ENCODE measurements at regions not wholly inside any gene's neighbourhood (a gene's known extent, or its start where the extent isn't known, plus 50 kb on each side); places are given as distances from the start of the nearest gene placed in this dataset.

DNA sequence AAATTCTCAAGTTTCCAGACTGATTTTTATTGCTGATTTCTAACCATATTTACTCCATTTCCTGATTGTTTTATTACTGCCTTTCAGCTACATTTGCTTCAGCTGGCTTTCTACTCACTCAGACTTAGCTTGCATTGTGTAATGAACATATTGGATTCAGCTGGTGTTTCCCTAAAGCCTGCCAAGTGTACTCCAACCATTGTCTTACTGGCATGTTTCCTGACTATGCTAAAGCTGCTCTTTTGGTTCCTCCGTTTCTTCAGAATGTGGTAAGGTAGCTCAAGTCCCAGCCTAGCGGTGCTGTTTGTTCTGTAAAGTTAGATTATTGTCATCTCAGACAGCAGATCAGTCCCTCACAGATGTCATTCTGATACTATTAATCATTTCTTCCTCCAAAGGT, 53.1 kb upstream of the GLRA2 start:
- DNase-seq: no peak

DNA sequence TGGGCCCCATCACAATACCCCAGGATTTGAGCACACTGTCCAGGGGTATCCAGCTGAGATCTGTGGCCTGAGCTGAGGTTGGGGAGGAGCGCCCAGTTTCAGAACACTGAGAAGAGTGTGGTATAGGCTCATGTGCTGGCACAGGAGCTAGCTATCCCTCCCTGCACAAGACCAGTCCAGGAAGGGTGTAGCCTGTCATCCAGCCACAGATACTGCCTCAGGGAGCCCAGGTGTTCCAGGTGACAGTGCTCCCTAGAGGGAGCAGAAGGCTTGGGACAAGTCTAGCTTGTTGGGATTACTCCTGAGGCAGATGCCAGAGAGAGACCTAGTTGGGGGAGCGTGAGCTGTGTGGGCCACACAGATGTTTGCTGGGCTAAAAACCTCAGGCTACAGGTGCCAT, 79.6 kb upstream of the GLRA2 start:
- DNase-seq: no peak

DNA sequence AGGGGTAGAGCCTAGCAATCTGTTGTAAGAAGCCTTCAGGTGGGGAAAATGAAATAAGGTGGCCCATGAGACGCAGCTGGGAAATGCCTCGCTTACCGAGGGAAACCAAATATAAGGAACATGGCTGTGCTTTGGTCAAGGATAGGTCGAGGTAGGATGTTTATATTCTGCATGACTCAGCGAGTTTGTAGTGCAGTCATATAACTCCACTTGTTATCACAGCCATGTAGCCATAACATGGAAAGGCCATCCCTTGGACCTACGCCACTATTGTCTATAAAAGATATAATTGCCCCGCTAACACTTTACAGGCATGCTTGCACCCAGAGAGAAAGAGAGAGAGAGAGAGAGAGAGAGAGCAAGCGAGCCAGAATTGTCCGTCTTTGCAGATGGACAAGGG, 80.9 kb upstream of the GLRA2 start:
- DNase-seq: no peak

DNA sequence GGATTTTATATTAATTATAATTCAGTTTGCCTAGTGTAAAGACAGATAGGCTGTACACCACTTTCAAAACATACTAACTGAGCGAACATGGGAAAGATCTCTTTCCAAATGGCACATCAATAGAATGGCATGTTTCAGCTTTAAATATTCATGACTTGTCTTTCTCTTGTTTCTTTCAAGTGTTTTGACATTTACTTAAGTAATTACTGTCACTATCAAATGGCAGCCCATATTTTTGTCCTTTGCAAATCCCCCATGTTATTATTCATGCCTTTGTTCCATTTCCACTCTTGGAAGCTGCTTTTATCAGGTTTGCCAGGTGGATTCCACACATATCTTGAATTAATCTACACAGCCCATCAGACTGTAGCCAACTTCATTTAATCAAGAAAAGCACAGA, 89.2 kb upstream of the GLRA2 start:
- DNase-seq: no peak

DNA sequence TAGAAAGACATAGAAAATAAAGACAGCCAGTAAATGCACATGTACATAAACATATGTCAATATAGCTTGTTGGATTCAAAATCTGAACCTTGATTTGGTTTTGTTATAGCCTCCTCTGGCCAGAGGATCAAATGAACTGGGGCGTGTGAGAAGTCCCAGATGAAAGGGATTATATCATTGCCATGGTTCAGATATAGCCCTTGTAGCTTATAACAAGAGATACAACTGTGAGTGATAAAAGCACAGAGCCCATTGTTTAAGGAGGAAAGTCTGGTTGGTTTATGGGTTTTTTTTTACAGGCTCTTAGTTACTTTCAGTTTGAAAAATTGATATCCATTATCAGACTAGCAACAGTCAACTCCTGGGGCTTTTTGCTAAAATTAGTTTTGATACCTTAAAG, 101.7 kb upstream of the GLRA2 start:
- no peak for DNase-seq

DNA sequence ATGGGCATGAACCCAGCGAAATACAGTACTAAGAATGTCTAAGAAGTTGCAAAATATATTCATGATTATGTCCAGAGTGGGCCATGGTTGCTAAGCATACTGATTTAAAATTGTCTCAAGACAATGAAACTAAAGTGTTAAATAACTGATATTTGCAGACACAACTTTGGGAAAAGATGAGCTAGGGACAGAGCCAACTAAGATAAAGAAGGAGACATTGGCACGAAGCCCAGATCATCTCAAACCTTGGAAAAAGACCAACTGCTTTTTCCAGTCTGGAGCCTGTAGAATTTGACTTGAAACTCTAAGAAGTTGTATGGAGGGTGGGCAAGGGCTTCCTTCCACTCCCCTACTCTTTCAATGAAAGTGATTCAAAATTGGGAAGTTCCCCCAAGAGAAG, 108.5 kb upstream of the GLRA2 start:
- DNase-seq: no peak

DNA sequence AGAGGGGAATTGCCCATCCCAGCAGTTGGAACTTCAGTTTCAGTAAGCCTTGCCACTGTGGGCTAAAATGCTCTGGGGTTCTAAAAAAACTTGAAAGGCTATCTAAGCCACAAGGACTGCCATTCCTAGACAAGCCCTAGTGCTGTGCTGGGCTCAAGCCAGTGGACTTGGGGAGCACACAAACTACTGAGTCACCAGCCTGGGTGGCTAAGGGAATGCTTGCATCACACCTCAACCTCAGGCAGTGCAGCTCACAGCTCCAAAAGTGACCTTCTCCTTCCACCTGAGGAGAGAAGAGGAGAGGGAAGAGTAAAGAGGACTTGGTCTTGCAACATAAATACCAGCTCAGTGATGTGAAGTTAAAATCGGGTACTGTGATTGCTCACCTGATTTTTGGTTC, 116.7 kb upstream of the GLRA2 start:
- no peak for DNase-seq

DNA sequence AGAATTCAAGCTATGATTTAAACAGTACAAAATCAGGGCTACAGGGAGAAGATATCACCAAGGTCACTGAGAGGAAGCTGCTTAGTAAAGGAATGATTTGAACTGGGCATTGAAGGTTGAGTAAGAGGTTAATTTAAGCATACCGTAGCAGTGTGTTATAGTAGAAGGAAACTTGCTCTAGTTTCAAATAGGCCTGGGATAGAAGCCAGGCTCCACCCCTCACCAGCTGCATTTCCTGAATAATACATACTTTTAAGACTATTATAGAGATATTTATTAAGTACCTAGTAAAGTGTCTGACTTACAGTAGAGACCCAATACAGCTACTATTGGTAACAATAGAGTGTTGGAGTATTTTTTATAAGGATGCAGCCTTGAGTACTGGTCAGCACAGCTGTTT, 118.0 kb upstream of the GLRA2 start:
- DNase-seq: no peak

DNA sequence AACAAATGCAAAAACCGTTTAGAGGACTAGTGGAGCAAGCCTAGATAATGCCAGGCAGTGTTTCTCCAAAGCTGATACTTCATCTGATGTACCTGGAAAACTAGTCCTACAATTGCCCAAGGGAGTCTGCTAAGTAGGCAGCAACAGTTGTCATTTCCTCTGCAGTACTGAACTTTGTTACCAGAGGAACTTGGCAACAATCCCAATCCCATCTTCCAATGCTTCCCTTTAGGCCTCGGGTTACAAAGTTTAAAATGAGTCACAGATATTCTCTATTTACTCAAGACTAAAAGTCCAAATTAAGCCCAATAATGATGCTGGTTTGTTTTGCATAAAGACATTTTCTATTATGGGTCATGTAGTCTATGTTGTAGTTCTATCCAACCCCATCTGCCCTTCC, 120.0 kb upstream of the GLRA2 start:
- peak in 1 of 2 experiments; percentile 3 for DNase-seq

DNA sequence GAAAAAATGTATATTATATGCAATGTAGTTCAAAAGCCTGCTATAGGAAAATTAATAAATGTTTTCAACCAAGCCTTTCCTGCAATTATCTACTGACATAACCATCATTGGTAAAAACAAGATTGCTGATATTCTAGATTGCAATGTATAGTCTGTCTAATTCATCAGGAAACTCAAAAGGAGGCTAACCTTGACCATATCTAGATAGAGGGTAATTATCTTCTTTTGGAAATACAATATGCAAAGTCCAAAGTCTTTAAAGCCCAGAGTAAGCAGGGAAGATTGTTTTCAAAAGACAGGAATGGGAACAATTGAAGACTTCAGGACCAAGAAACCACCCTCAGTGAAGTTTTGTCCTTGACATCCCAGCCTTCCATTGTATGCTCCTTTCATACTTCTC, 123.1 kb upstream of the GLRA2 start:
- no peak for DNase-seq

DNA sequence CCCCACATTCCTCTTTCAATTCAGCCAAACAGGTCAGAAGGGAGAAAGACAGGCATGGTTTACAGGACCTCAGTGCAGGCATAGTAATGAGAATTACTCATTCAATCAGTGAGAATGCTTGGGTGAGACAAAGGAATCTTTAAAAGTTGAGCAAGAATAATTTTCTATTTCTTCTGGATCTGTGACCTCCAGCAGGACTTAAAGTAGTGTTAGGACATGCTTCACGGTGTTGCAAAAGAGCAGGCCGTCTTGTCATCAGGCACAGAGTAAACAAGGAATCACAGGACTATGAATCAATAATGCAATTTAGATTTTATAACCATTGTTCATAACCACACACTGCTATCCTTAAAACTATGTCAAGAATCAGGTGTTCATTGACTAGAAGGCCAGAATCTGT, 130.6 kb upstream of the GLRA2 start:
- no peak for DNase-seq

DNA sequence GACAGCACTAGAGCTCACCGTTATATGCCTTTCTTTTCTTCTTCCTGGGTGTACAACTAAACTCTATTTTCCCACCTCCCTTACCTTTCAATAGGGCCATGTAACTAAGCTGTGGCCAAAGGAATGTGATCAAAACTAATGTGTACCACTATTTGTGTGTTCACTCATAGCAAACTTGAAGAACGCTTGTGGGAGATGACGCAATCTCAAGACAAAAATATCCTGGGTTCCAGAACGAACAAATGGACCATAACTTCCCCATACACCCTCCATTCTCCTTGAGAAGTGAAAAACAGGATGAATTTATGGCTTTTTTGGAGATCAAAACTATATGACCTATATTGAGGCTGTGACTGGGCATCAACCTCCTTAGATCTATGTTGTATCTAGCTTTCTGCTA, 139.7 kb upstream of the GLRA2 start:
- DNase-seq: no peak

DNA sequence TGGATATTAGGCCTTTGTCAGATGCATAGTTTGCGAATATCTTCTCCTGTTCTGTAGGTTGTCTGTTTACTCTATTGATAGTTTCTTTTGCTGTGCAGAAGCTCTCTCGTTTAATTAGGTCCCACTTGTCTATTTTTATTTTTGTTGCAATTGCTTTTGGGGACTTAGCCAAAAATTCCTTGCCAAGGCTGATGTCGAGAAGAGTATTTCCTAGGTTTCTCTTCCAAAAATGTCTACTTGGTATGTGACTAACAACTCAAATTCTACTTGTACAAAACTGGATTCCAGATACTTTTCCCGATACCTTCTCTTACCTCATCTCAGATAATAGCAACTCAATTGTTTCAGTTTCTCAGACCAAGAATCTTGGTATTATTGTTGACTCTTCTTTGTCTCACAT, 142.4 kb upstream of the GLRA2 start:
- DNase-seq: no peak

DNA sequence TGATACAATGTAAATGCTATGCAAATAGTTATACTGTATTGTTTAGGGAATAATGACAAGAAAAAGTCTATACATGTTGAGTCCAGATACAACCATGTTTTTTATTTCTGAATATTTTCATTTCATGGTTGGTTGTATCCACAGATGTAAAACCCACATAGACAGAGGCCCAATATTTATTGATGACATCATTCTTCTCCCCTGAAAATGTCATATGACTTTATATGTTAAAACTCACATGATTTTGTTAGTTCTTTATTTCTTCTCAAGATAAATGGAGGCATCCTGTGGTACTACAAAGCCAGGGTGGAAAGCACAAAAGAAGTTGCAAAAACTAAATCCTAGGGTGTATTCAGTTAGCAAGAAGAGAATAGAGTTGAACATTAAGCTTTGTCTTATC, 149.3 kb upstream of the GLRA2 start:
- DNase-seq: no peak

DNA sequence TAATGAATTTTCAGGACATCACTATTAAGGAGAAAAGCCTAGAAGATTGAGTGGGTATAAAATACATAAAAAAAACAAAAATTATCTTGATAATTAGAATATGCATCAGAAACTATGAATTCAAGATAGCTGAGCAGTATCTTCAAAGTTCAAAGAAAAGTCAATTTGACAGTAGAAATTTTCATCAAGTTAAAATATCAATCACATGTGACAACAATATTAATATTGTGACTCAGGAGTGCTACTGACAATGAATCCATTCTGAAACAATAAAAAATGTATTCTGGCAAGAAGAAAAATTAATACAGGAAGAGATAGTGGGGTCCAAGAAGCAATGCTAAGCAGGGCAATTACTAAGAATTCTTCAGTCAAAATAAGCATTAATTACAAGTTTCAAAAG, 151.9 kb upstream of the GLRA2 start:
- no peak for DNase-seq

DNA sequence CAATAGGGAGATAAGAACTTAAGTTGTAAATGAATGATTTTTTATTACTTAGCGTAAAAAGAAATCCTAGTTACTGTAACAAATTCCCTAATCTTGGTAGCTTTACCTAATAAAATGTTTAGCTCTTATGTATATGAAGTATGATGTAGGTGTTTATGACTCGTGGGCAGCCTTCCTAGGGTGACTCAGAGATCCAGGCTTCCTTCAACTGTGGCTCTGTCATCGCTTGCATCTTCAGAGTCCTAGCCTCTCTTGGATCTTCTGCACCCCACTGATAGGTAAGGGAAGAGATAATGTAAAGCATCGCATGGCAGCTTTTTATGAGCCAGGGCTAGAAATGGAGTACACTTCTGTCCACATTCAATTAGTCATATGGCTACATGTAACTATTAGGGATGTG, 165.6 kb upstream of the GLRA2 start:
- no peak for DNase-seq

DNA sequence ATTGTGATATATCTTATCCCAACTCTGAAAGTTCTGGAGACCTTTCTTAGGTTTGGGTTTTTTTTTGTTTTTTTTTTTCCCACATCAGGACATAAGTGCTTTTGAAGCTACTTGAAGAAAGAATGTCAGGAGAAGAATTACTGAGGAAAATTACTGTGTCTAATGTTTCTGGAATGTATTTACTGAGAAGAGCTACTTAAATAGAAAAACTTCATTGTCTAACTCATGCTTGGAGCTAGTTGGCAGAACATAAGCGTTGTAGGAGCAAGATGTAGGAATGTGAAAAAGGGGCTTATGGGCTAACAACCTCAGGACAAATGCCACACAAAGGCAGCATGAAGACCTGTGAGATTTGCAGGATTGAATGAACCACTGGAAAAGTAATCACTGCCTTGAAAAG, 166.6 kb upstream of the GLRA2 start:
- DNase-seq: no peak

DNA sequence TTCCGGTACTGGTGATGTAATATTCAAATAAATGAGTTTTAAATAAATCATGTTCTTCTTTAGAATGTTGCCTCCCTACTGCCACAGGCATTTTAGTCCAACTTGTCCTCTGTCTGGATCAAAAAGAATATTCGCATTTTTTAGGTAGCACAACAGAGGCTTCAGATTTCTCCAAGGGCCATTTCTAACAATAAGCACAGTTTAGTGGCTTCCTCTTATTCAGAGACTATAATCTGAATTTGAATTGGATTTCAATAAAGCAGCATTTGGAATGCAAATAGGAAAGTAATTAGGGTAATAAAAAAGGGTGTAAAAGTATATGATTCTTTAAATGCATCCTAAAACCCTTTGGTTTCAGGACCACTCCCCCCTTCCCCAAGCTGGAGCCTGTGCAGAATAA, 167.9 kb upstream of the GLRA2 start:
- no peak for DNase-seq

DNA sequence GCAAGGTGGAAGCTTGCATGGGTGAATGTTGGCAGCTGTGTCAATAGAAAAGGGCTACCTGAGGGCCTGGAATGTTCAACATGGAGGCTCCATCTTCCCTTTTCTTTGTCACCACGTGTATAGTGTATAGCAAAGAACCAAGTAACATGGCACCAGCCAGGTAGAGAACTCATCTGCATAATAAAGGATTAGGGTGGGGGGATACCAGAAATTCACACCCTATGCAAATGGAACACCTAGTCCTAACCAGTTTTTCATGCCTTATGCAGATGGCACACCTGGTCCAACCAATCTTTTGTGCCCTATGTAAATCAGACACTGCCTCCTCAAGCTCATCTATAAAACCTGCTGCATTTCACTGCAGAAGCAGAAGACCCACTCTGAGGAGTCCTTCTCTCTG, 169.6 kb upstream of the GLRA2 start:
- DNase-seq: no peak

DNA sequence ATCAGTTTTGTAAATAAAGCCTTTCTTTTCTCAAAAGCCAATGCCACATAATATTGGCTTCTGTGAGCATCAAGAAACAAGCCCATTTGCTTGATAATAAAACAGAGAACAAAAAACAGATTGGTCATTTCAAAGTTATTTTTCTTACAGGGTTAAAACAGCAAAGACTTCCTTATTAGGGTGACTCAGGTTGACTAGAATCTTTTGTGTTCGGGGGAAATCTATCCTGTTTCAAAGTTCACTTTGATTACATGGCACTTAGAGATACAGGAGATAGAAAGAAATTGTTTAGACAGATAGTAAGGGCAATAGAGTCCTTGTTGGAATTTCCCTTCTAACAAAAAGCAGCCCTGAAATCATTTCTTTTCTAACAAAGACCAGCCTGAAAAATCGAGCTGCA, 170.0 kb upstream of the GLRA2 start:
- no peak for DNase-seq

DNA sequence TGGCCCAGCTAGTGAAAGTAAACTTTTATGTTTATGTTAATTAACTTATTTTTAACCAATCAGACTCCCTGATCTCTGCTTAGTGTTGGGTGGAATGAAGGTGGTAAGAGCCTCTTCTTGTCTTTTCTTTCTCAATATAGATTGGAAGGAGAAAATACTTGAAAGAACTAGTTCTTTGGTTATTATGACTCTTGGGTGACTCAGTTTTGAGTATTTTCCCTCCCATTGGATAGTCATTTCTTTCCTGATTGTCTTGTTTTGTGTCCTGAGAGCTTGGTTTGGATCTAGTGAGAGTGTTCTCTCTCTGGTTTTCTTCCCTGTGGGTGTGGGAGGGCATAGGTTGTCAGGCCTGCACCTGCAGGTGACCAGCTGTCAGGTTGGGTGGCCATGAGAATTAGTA, 172.0 kb upstream of the GLRA2 start:
- no peak for DNase-seq

DNA sequence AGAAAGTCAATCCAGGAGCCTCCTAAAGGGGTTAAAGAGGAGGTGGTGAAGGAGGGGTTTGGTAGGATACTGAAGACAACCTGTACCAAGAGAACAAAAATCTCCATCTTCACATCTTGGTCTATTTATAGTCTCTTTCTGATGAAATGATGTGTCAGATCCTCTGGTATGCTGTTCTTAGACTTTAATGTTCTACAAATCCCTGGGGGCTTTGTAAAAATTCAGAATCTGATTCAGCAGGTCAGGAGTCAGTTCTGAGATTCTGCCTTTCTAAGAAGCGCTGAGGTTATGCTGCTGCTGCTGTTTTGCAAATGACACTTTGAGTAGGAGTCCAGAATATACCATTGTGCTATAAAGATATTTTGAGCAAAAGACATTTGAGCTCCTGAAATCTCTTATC, 172.9 kb upstream of the GLRA2 start:
- DNase-seq: no peak

DNA sequence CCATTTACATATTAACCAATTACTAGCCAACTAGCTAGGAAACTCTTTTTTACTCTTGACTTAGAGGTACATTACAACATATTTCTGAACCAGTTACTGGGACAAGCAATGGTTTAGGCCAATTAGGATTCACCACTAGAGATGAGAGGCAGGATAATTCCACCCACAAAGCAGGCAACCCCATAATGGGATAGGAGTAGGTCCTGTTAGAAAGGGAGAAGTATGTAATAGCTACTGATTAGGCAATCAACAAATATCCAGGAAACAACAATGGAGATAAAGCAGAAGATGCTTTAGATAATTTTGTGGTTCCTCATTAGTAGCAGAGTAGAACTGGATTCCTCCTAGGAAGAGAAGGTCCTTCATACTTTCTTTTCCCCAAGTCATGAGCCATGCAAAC, 173.8 kb upstream of the GLRA2 start:
- no peak for DNase-seq

DNA sequence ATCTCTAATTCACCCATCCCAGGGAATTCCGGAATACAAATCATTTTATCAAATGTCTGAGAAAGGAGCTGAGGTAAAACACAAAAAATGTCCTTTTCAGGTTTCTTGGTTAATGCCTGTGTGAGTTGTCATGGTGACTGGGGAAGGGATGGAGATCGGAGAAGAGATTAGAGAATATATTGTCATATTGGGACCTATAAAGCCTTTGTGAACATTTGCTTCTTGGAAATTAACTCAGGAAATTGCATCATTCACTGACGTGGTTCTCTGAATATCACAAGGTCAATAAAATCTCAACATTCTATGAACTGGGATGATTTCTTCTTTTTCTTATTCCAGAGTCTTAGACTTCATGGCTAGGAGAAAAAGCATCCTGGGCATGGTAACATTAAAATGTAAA, 174.8 kb upstream of the GLRA2 start:
- no peak for DNase-seq

DNA sequence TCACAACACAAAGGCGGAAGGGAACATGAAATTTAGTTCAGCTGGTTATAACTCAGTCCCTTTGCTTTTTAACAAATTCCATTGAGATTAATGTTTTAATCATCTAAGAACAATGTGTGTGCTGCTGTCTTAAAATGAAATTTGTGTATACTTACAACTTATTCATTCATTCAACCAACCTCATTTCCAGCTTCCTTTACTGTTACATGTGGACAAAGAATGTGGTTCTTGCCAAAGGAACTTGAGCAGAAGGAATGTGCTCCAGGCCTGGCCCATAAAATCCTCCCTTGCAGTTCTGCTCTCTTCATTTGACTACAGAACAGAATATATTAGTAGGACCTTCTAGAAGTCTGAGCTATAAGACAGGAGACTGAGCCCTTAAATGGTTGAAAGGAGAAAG, 176.8 kb upstream of the GLRA2 start:
- DNase-seq: no peak

DNA sequence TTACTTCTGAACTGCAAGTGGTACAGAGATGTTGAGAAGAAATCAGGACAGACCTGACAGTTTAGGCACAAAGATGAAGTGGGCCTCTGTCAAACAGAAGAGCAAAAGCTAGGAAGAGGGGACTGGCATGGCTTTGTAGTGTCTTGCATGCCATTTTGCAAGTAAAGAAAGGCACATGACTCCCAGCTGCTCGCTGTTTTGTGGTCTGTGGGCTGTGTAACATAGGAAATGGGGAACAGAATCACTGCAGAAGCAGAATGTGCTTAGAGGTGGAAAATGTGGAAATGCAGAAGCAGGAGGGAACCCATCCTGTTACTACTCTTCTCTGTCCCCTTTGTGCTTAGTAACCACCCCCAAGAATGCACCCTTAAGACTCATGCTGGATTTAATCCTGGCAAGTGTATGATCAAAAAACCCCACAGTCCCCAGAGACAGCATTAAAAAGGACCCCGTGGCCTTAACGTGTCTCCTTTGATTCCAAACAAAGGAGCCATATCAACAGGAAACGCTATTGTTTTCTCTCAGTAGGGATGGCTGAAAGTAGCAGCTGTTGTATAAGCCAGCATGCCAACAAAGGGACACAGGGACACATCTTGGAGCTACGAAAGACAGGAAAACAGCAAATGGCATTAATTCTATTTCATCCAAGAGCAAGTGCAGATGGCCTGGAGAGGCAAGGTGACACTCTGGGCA, 177.6 kb upstream of the GLRA2 start:
- DNase-seq: peak; percentile 3 to 8

Measured in Kasumi-1 (cell line).